ENCODE measurements at regions not wholly inside any gene's neighbourhood (a gene's known extent, or its start where the extent isn't known, plus 50 kb on each side); places are given as distances from the start of the nearest gene placed in this dataset.
A peak's percentile ranks its signal among the peaks of the same experiment; 100 is the strongest.

DNA sequence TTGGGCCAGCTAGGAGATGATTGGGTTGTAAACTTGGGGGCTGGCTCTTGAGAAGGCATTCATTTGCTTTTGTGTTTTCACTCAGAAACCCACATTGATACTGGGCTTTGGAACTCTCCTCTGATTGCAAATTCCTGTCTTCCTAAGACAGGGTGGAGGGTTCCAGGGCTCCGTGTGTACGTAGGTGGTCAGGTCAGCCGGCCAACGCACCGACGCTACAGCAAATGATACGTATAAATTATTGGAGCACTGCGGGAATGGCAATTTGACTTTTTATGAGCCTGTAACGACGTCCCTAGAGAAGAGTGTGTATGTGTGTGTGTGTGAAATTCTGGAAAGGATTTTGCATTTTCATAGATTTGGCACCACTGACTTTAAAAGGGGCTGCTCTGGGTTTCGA is 236.9 kb downstream of the SHOX start:
- DNase-seq (ENCODE audit: extremely low spot score), result no peak
- TF ChIP-seq FOXA1 (IDR thresholded peaks at IDR 0.05), result no peak
- TF ChIP-seq, protein P1, sequence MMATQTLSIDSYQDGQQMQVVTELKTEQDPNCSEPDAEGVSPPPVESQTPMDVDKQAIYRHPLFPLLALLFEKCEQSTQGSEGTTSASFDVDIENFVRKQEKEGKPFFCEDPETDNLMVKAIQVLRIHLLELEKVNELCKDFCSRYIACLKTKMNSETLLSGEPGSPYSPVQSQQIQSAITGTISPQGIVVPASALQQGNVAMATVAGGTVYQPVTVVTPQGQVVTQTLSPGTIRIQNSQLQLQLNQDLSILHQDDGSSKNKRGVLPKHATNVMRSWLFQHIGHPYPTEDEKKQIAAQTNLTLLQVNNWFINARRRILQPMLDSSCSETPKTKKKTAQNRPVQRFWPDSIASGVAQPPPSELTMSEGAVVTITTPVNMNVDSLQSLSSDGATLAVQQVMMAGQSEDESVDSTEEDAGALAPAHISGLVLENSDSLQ (IDR thresholded peaks at IDR 0.05), result 0 out of 2 replicates have a peak, but pooled peaks have one; percentile 4
- CTCF ChIA-PET, result no interaction called here
- POLR2A ChIA-PET, result no interaction called here

DNA sequence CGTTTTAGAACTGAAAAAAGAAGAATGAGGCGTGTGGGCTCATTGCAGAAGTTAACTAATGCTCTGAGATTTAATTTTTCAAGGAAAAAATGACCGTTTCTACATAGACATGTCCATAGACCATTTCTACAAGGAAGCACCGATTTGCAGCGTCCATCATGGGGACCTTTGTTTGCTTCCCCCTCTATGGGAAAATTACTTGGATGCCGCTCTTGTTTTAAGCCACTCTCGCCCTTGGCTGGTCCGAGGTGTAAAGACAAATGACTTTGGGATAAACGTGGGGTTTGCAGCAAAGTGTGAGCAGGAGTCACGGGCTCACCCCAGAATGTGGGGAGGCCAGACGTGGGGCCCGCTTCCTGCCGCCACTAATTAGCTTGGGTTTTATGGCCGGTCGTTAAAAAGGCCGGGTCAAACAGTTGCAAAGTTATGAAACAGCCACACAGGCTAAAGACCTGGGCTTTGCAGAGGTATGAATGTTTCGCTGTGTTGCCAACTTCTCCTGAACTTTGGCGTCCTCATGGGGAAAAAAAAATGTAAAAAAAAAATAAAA is 235.9 kb downstream of the SHOX start:
- POLR2A ChIA-PET, result no interaction called here
- CTCF ChIA-PET, result no interaction called here
- TF ChIP-seq FOXM1 (IDR thresholded peaks at IDR 0.05; ENCODE audit: borderline replicate concordance), result no peak
- no peak for TF ChIP-seq L3MBTL2 (conservative IDR thresholded peaks at IDR 0.05)
- no peak for TF ChIP-seq CTBP1 (IDR thresholded peaks at IDR 0.05; ENCODE audit: borderline replicate concordance)
- no peak for DNase-seq (ENCODE audit: extremely low spot score)

DNA sequence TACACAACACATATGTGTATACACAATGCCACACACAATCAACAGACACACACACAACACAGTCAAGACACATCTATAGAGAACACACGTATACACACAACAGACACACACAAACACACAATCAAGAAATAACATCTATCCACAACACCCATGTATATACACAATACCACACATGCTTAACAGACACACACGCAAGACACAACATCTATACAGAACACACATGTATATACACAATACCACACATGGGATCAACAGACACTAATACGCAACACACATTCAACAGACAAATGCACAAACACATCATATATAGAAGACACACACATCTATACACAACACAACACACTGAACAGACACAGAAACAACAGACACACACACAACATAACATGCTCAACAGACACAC is 234.8 kb downstream of the SHOX start:
- CTCF ChIA-PET, result no interaction called here
- POLR2A ChIA-PET, result no interaction called here
- DNase-seq (ENCODE audit: extremely low spot score), result no peak
- TF ChIP-seq TARDBP (IDR thresholded peaks at IDR 0.05) (no peak), SUZ12 (IDR thresholded peaks at IDR 0.05) (no peak), FOXK2 (IDR thresholded peaks at IDR 0.05) (no peak), FOXA1 (IDR thresholded peaks at IDR 0.05) (no peak), SP1 (IDR thresholded peaks at IDR 0.05) (no peak), CTBP1 (IDR thresholded peaks at IDR 0.05; ENCODE audit: borderline replicate concordance) (no peak), LEF1 (IDR thresholded peaks at IDR 0.05; ENCODE audit: borderline replicate concordance) (no peak), L3MBTL2 (conservative IDR thresholded peaks at IDR 0.05) (no peak), HDGF (IDR thresholded peaks at IDR 0.05; ENCODE audit: borderline replicate concordance) (no peak), NFRKB (IDR thresholded peaks at IDR 0.05) (no peak), BHLHE40 (IDR thresholded peaks at IDR 0.05; ENCODE audit: borderline replicate concordance) (no peak), ARNT (IDR thresholded peaks at IDR 0.05) (no peak), FOXM1 (IDR thresholded peaks at IDR 0.05; ENCODE audit: borderline replicate concordance) (no peak), ZNF384 (IDR thresholded peaks at IDR 0.05) (no peak), ELF4 (IDR thresholded peaks at IDR 0.05) (no peak)
- TF ChIP-seq, protein P1 (IDR thresholded peaks at IDR 0.05), result no peak

DNA sequence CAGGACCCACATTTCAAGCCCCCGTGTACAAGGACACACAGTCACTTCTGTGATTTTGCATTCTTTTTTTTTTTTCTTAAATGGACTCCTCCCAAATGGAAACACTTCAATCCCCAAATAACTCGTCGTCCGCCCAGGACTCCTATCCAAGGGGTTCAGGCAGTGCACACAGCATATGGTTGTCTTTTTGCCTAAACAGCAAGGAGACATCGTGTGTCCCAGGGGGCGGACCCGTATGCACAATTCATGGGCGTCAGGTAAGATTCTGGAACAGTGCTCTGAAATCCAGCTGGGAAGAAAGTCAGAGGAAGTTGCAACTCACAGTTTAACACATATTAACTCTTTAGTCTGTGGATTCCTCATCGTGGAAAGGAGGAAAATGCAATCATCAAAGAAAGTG is 231.3 kb downstream of the SHOX start:
- DNase-seq (ENCODE audit: extremely low spot score), result no peak
- TF ChIP-seq TARDBP (IDR thresholded peaks at IDR 0.05) (no peak), HDGF (IDR thresholded peaks at IDR 0.05; ENCODE audit: borderline replicate concordance) (no peak), ZNF384 (IDR thresholded peaks at IDR 0.05) (no peak), CTBP1 (IDR thresholded peaks at IDR 0.05; ENCODE audit: borderline replicate concordance) (no peak), ELF4 (IDR thresholded peaks at IDR 0.05) (no peak), LEF1 (IDR thresholded peaks at IDR 0.05; ENCODE audit: borderline replicate concordance) (no peak), FOXM1 (IDR thresholded peaks at IDR 0.05; ENCODE audit: borderline replicate concordance) (no peak)
- POLR2A ChIA-PET, result no interaction called here
- CTCF ChIA-PET, result no interaction called here

DNA sequence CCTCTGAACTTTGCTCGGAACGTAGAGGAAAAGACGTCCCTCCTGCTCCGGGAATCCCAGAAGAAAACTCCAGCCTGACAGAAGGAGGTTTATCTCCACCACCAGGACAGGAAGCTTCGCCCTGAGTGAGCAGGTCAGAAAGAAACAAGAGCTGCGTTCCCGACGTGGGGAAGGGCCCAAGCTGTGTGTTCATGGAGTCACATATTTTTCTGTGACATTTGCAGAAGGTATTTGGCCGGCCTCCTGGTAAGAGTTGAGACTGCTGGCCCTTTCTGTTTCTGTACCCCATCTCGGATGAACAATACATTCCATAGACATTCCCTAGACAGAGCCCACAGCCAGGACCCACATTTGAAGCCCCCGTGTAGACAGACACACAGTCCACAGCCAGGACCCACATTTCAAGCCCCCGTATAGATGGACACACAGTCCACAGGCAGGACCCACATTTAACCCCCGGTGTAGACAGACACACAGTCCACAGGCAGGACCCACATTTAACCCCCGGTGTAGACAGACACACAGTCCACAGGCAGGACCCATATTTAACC is 230.8 kb downstream of the SHOX start:
- ChIA-PET POLR2A (no interaction called here), CTCF (no interaction called here)
- DNase-seq (ENCODE audit: extremely low spot score), result no peak
- TF ChIP-seq L3MBTL2 (conservative IDR thresholded peaks at IDR 0.05) (no peak), BHLHE40 (IDR thresholded peaks at IDR 0.05; ENCODE audit: borderline replicate concordance) (no peak)

DNA sequence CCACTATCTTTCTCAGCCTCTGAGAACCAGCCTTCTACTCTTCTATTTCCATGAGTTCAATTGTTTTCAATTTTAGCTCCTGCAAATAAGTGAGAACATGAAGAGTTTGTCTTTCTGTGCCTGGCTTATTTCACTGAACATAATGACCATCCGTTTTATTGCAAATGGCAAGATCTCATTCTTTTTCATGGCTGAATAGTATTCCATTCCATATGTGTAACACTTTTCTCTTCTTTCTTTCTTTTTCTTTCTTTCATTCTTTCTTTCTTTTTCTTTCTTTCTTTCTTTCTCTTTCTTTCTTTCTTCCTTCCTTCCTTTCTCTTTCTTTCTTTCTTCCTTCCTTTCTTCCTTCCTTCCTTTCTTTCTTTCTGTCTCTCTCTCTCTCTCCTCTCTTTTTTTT is 228.7 kb downstream of the SHOX start:
- CTCF ChIA-PET, result no interaction called here
- POLR2A ChIA-PET, result no interaction called here
- no peak for TF ChIP-seq NFRKB (IDR thresholded peaks at IDR 0.05)
- no peak for TF ChIP-seq TARDBP (IDR thresholded peaks at IDR 0.05)
- no peak for TF ChIP-seq SUZ12 (IDR thresholded peaks at IDR 0.05)
- TF ChIP-seq ZNF384 (IDR thresholded peaks at IDR 0.05), result no peak
- TF ChIP-seq BHLHE40 (IDR thresholded peaks at IDR 0.05; ENCODE audit: borderline replicate concordance), result no peak
- no peak for TF ChIP-seq L3MBTL2 (conservative IDR thresholded peaks at IDR 0.05)
- no peak for TF ChIP-seq HDGF (IDR thresholded peaks at IDR 0.05; ENCODE audit: borderline replicate concordance)
- TF ChIP-seq LEF1 (IDR thresholded peaks at IDR 0.05; ENCODE audit: borderline replicate concordance), result no peak
- no peak for TF ChIP-seq ELF4 (IDR thresholded peaks at IDR 0.05)
- TF ChIP-seq SP1 (IDR thresholded peaks at IDR 0.05), result no peak
- no peak for TF ChIP-seq FOXM1 (IDR thresholded peaks at IDR 0.05; ENCODE audit: borderline replicate concordance)
- DNase-seq (ENCODE audit: extremely low spot score), result no peak

DNA sequence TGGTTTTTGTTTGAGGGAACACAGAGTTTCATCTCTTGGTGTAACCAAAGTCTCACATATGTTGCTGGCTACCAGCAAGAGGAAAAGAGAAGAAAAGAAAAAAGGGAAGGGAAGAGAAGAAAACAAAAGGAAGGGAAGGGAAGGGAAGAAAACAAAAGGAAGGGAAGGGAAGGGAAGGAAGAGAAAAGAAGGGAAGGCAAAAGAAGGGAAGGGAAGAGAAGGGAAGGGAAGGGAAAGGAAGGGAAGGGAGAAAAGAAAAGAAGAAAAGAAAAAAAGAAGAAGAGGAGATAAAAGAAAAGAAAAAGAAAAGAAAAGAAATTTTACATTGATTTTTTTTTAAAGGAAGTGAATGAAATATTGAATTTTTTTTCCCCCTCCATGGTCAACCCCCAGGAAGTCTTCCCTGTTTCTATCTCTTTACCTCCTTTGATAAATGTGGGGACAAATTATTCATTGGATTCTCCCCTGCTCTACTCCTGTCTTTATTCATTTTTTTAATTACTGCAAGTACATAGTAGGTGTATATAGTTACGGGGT is 228.0 kb downstream of the SHOX start:
- DNase-seq (ENCODE audit: extremely low spot score), result no peak
- POLR2A ChIA-PET, result no interaction called here
- CTCF ChIA-PET, result no interaction called here
- TF ChIP-seq FOXK2 (IDR thresholded peaks at IDR 0.05), result no peak
- TF ChIP-seq BHLHE40 (IDR thresholded peaks at IDR 0.05; ENCODE audit: borderline replicate concordance), result no peak
- no peak for TF ChIP-seq SUZ12 (IDR thresholded peaks at IDR 0.05)
- TF ChIP-seq LEF1 (IDR thresholded peaks at IDR 0.05; ENCODE audit: borderline replicate concordance), result no peak
- no peak for TF ChIP-seq L3MBTL2 (conservative IDR thresholded peaks at IDR 0.05)
- TF ChIP-seq CTBP1 (IDR thresholded peaks at IDR 0.05; ENCODE audit: borderline replicate concordance), result no peak
- no peak for TF ChIP-seq TARDBP (IDR thresholded peaks at IDR 0.05)
- TF ChIP-seq ZNF384 (IDR thresholded peaks at IDR 0.05), result no peak
- TF ChIP-seq, protein P1 (IDR thresholded peaks at IDR 0.05), result no peak
- no peak for TF ChIP-seq FOXM1 (IDR thresholded peaks at IDR 0.05; ENCODE audit: borderline replicate concordance)
- no peak for TF ChIP-seq NFRKB (IDR thresholded peaks at IDR 0.05)
